GM19023 (cell line): ENCODE measurements at regions not wholly inside any gene's neighbourhood (a gene's known extent, or its start where the extent isn't known, plus 50 kb on each side); places are given as distances from the start of the nearest gene placed in this dataset.
"Not testable (repeated sequence)": the region's sequence is repeated elsewhere in the genome, so short reads cannot be mapped to it uniquely, and the experiment has no call there.

Source experiments
- ATAC-seq: cut with Tn5 transposase; IDR thresholded peaks from one replicate; pipeline ENCODE4 v1.9.1; 2021; ENCODE audit warnings: mild to moderate bottlenecking, moderate library complexity; ENCODE audit not compliant: unreplicated experiment

GRCh38 chrX:114272096-114272686 is 311.7 kb upstream of the HTR2C start:
- no peak for ATAC-seq

- not testable (repeated sequence) for ATAC-seq
Measured at GRCh38 chrX:114270371-114270770, 313.5 kb upstream of the HTR2C start.

GRCh38 chrX:114268643-114269042 is 315.2 kb upstream of the HTR2C start:
- ATAC-seq: no peak

- ATAC-seq: no peak
Measured at GRCh38 chrX:114267142-114267541, 316.7 kb upstream of the HTR2C start.

- no peak for ATAC-seq
Measured at GRCh38 chrX:114252186-114252585, 331.7 kb upstream of the HTR2C start.

- no peak for ATAC-seq
Measured at GRCh38 chrX:114251575-114251974, 332.3 kb upstream of the HTR2C start.

- no peak for ATAC-seq
Measured at GRCh38 chrX:114221445-114221844, 362.4 kb upstream of the HTR2C start.

GRCh38 chrX:114210879-114211278 is 373.0 kb upstream of the HTR2C start:
- no peak for ATAC-seq

GRCh38 chrX:114201622-114202021 is 382.3 kb upstream of the HTR2C start:
- no peak for ATAC-seq

GRCh38 chrX:114181195-114181594 is 402.7 kb upstream of the HTR2C start:
- ATAC-seq: no peak

GRCh38 chrX:114178126-114178525 is 405.8 kb upstream of the HTR2C start:
- ATAC-seq: no peak

- ATAC-seq: not testable (repeated sequence)
Measured at GRCh38 chrX:114167276-114167675, 416.6 kb upstream of the HTR2C start.

GRCh38 chrX:114166601-114167000 is 417.3 kb upstream of the HTR2C start:
- ATAC-seq: no peak

GRCh38 chrX:114165537-114165936 is 418.3 kb upstream of the HTR2C start:
- no peak for ATAC-seq

- ATAC-seq: no peak
Measured at GRCh38 chrX:114162068-114162735, 421.7 kb upstream of the HTR2C start.

- no peak for ATAC-seq
Measured at GRCh38 chrX:114152801-114153200, 431.1 kb upstream of the HTR2C start.

GRCh38 chrX:114152130-114152529 is 431.8 kb upstream of the HTR2C start:
- no peak for ATAC-seq

- no peak for ATAC-seq
Measured at GRCh38 chrX:114134465-114134864, 449.4 kb upstream of the HTR2C start.

GRCh38 chrX:114127411-114128025 is 456.4 kb upstream of the HTR2C start:
- no peak for ATAC-seq

GRCh38 chrX:114127005-114127404 is 456.9 kb upstream of the HTR2C start:
- ATAC-seq: no peak

GRCh38 chrX:114101081-114101480 is 482.8 kb upstream of the HTR2C start:
- ATAC-seq: no peak

- ATAC-seq: no peak
Measured at GRCh38 chrX:114097866-114098265, 486.0 kb upstream of the HTR2C start.
